ENCODE measurements at regions not wholly inside any gene's neighbourhood (a gene's known extent, or its start where the extent isn't known, plus 50 kb on each side); places are given as distances from the start of the nearest gene placed in this dataset.
"Not testable (repeated sequence)": the region's sequence is repeated elsewhere in the genome, so short reads cannot be mapped to it uniquely, and the experiment has no call there.

GRCh38 chr5:143594902-143595818 is 191.7 kb upstream of the NR3C1 start:
- Mint-ChIP-seq H3K36me3 (ENCODE audit: insufficient read depth) (no peaks in the 10 kb centered on the region), H3K4me3 (no peak overlapping the region), H3K27me3 (ENCODE audit: low read depth) (no peaks in the 10 kb centered on the region), H3K4me1 (ENCODE audit: low read depth) (peaks cover 9% of the 10 kb centered on the region), H3K9me3 (peaks cover 4% of the 10 kb centered on the region)
- no peak for ATAC-seq
- no peak for DNase-seq

GRCh38 chr5:143593723-143594122 is 190.2 kb upstream of the NR3C1 start:
- no peak for ATAC-seq
- H3K4me3 Mint-ChIP-seq = no peak overlapping the region
- H3K4me1 Mint-ChIP-seq (ENCODE audit: low read depth) = peaks cover 13% of the 10 kb centered on the region
- H3K36me3 Mint-ChIP-seq (ENCODE audit: insufficient read depth) = no peaks in the 10 kb centered on the region
- peaks cover 4% of the 10 kb centered on the region for H3K9me3 Mint-ChIP-seq
- no peaks in the 10 kb centered on the region for H3K27me3 Mint-ChIP-seq (ENCODE audit: low read depth)
- DNase-seq = no peak

- H3K4me1 Mint-ChIP-seq (ENCODE audit: low read depth) = peaks cover 21% of the 10 kb centered on the region
- H3K36me3 Mint-ChIP-seq (ENCODE audit: insufficient read depth) = no peaks in the 10 kb centered on the region
- ATAC-seq (no peak), DNase-seq (no peak)
- H3K4me3 Mint-ChIP-seq = no peak overlapping the region
- peaks cover 3% of the 10 kb centered on the region for H3K9me3 Mint-ChIP-seq
- H3K27me3 Mint-ChIP-seq (ENCODE audit: low read depth) = no peaks in the 10 kb centered on the region
Measured at GRCh38 chr5:143592648-143593047, 189.2 kb upstream of the NR3C1 start.

GRCh38 chr5:143588933-143589662 is 185.6 kb upstream of the NR3C1 start:
- ATAC-seq (no peak), DNase-seq (no peak)
- H3K9me3 Mint-ChIP-seq = no peaks in the 10 kb centered on the region
- H3K36me3 Mint-ChIP-seq (ENCODE audit: insufficient read depth) = no peaks in the 10 kb centered on the region
- no peaks in the 10 kb centered on the region for H3K27me3 Mint-ChIP-seq (ENCODE audit: low read depth)
- no peak overlapping the region for H3K4me3 Mint-ChIP-seq
- peaks cover 23% of the 10 kb centered on the region for H3K4me1 Mint-ChIP-seq (ENCODE audit: low read depth)

- H3K4me1 Mint-ChIP-seq (ENCODE audit: low read depth) = peaks cover 31% of the 10 kb centered on the region
- not testable (repeated sequence) for H3K27me3 Mint-ChIP-seq (ENCODE audit: low read depth); H3K9me3 Mint-ChIP-seq; H3K4me3 Mint-ChIP-seq; DNase-seq; H3K36me3 Mint-ChIP-seq (ENCODE audit: insufficient read depth)
- ATAC-seq = peak; percentile 74 to 77
Measured at GRCh38 chr5:143588121-143588520, 184.6 kb upstream of the NR3C1 start.

GRCh38 chr5:143586781-143587362 is 183.4 kb upstream of the NR3C1 start:
- DNase-seq (no peak), ATAC-seq (no peak)
- Mint-ChIP-seq H3K4me1 (ENCODE audit: low read depth) (peaks cover 43% of the 10 kb centered on the region), H3K36me3 (ENCODE audit: insufficient read depth) (no peaks in the 10 kb centered on the region), H3K27me3 (ENCODE audit: low read depth) (no peaks in the 10 kb centered on the region), H3K4me3 (no peak overlapping the region), H3K9me3 (no peaks in the 10 kb centered on the region)

GRCh38 chr5:143585970-143586369 is 182.5 kb upstream of the NR3C1 start:
- ATAC-seq = peak; percentile 32 to 41

GRCh38 chr5:143583409-143583808 is 179.9 kb upstream of the NR3C1 start:
- DNase-seq (no peak), ATAC-seq (peak; percentile 9 to 28)
- Mint-ChIP-seq H3K4me1 (ENCODE audit: low read depth) (peaks cover 39% of the 10 kb centered on the region), H3K36me3 (ENCODE audit: insufficient read depth) (no peaks in the 10 kb centered on the region), H3K4me3 (no peak overlapping the region), H3K27me3 (ENCODE audit: low read depth) (no peaks in the 10 kb centered on the region), H3K9me3 (peaks cover 3% of the 10 kb centered on the region)

More at GRCh38 chr5:143585970-143586369, 182.5 kb upstream of the NR3C1 start:
- H3K27me3 Mint-ChIP-seq (ENCODE audit: low read depth) = no peaks in the 10 kb centered on the region
- DNase-seq = no peak
- H3K4me3 Mint-ChIP-seq = no peak overlapping the region
- peaks cover 46% of the 10 kb centered on the region for H3K4me1 Mint-ChIP-seq (ENCODE audit: low read depth)
- no peaks in the 10 kb centered on the region for H3K36me3 Mint-ChIP-seq (ENCODE audit: insufficient read depth)
- no peaks in the 10 kb centered on the region for H3K9me3 Mint-ChIP-seq

- DNase-seq = no peak
- Mint-ChIP-seq H3K4me3 (no peak overlapping the region), H3K4me1 (ENCODE audit: low read depth) (peaks cover 35% of the 10 kb centered on the region), H3K36me3 (ENCODE audit: insufficient read depth) (no peaks in the 10 kb centered on the region), H3K27me3 (ENCODE audit: low read depth) (no peaks in the 10 kb centered on the region), H3K9me3 (peaks cover 3% of the 10 kb centered on the region)
- peak in 1 of 2 donors; percentile 35 for ATAC-seq
Measured at GRCh38 chr5:143582869-143583268, 179.4 kb upstream of the NR3C1 start.

- H3K4me1 Mint-ChIP-seq (ENCODE audit: low read depth) = peaks cover 33% of the 10 kb centered on the region
- DNase-seq (no peak), ATAC-seq (no peak)
- H3K4me3 Mint-ChIP-seq = no peak overlapping the region
- H3K27me3 Mint-ChIP-seq (ENCODE audit: low read depth) = no peaks in the 10 kb centered on the region
- H3K9me3 Mint-ChIP-seq = peaks cover 3% of the 10 kb centered on the region
- H3K36me3 Mint-ChIP-seq (ENCODE audit: insufficient read depth) = no peaks in the 10 kb centered on the region
Measured at GRCh38 chr5:143582176-143582575, 178.7 kb upstream of the NR3C1 start.

GRCh38 chr5:143581649-143582048 is 178.2 kb upstream of the NR3C1 start:
- no peaks in the 10 kb centered on the region for H3K36me3 Mint-ChIP-seq (ENCODE audit: insufficient read depth)
- DNase-seq = no peak
- no peak overlapping the region for H3K4me3 Mint-ChIP-seq
- no peak for ATAC-seq
- peaks cover 3% of the 10 kb centered on the region for H3K9me3 Mint-ChIP-seq
- H3K4me1 Mint-ChIP-seq (ENCODE audit: low read depth) = peaks cover 31% of the 10 kb centered on the region
- H3K27me3 Mint-ChIP-seq (ENCODE audit: low read depth) = peaks cover under 1% of the 10 kb centered on the region

- peaks cover 30% of the 10 kb centered on the region for H3K4me1 Mint-ChIP-seq (ENCODE audit: low read depth)
Measured at GRCh38 chr5:143581147-143581546, 177.7 kb upstream of the NR3C1 start.

GRCh38 chr5:143576711-143577484 is 173.4 kb upstream of the NR3C1 start:
- peaks cover 3% of the 10 kb centered on the region for H3K9me3 Mint-ChIP-seq
- no peak for ATAC-seq
- H3K4me1 Mint-ChIP-seq (ENCODE audit: low read depth) = peaks cover 4% of the 10 kb centered on the region
- DNase-seq = no peak
- H3K36me3 Mint-ChIP-seq (ENCODE audit: insufficient read depth) = no peaks in the 10 kb centered on the region
- H3K4me3 Mint-ChIP-seq = no peak overlapping the region
- peaks cover 2% of the 10 kb centered on the region for H3K27me3 Mint-ChIP-seq (ENCODE audit: low read depth)

More at GRCh38 chr5:143581147-143581546, 177.7 kb upstream of the NR3C1 start:
- Mint-ChIP-seq H3K36me3 (ENCODE audit: insufficient read depth) (no peaks in the 10 kb centered on the region), H3K27me3 (ENCODE audit: low read depth) (peaks cover 2% of the 10 kb centered on the region), H3K9me3 (peaks cover 3% of the 10 kb centered on the region), H3K4me3 (no peak overlapping the region)
- DNase-seq (no peak), ATAC-seq (no peak)

- peaks cover 2% of the 10 kb centered on the region for H3K27me3 Mint-ChIP-seq (ENCODE audit: low read depth)
- H3K36me3 Mint-ChIP-seq (ENCODE audit: insufficient read depth) = no peaks in the 10 kb centered on the region
- no peak for DNase-seq
- ATAC-seq = no peak
- H3K4me1 Mint-ChIP-seq (ENCODE audit: low read depth) = no peaks in the 10 kb centered on the region
- peaks cover 3% of the 10 kb centered on the region for H3K9me3 Mint-ChIP-seq
- H3K4me3 Mint-ChIP-seq = no peak overlapping the region
Measured at GRCh38 chr5:143575286-143575685, 171.8 kb upstream of the NR3C1 start.
